Retina (tissue), 1 donor: ENCODE measurements at regions not wholly inside any gene's neighbourhood (a gene's known extent, or its start where the extent isn't known, plus 50 kb on each side); places are given as distances from the start of the nearest gene placed in this dataset.

Experiments
- DNase-seq: peaks from one replicate; pipeline ENCODE4 v3.0.0-alpha.2; 2016

DNA sequence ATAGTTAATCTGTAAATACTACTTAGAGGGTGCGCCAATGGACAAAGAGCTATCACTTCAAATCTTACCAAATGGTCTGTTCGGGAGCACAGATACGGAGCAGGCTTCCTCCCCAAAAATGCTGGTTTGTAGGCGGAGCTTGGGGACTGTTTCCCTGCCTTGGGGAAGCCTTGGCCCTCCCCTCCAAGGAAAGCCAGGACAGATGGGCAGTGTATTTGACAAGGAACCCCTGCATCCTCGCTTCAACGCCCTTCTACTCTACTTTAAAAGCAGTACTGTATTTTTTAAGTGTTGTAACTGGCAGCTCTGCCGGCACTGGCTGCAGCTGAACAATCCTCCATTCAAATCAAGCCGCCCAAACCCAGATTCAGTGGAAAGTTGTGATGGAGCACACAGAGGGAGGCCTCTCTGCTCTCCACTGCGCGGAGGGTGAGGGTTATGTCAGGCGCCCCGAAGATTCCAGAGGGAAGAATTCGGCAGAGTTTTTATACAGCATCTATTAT lies 83.1 kb upstream of the FNDC3B start:
- DNase-seq: peak; percentile 19

DNA sequence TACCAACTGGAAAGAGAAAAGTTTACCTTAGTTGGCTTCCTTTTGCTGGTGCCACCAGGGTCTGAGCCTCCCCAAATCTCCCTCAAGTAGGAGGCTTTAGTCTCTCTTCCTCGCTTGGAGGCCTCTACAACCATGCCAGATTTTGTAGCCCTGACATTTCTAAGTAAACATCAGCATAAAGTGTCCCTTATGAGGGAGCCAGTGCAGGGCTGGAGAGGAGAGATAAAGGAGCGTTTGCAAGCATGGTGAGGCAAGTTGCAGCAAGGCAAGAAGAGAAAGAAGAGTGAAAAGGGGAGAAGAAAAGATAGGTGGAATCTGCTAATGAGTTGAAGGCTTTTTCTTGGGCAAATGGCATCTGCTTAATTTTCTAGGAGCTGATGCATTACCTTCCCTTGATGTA lies 82.7 kb upstream of the FNDC3B start:
- DNase-seq: no peak

DNA sequence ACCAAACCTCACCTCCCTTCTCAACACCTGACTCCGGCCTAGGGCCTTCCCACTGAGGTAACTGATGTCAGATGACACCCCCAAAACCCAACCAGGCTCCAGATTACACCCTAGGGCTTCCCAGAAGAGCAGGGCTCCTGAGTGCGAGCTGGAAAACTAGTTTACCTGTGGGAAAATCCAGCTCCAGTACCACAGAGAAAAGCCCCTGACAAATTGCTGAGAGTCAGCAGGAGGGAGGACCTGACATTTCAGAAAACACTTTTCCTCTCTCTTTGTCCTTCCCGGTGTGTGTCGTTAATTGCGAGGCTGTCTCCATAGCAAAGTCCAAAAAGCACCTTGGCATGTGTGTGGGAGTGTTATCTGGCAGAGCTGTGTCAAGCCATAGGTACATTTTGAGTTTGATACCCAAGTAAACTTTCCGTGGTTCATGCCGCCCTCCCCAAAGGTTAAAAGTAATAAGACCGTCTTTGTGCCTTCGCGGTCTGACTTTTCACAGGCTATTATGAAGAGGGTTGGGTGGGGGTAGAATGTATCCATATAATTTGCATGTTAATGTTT lies 79.8 kb upstream of the FNDC3B start:
- no peak for DNase-seq

DNA sequence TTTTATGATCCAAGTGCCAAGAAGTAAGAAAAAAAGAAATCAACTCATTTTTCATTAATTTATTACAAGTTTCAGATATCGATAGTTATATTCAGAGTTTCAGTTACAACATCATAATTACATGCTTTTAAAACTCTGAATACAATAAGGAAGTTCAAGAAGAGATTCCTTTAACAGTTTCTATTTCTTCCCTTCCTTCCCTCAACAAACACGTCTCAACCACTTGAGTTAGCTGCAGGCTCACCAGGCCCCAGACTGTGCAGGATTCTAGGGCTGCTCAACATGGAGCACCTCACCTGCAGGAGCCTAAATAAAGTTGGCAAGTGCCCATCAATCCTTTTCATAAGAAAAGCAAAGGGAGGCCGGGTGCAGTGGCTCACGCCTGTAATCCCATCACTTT lies 79.2 kb upstream of the FNDC3B start:
- DNase-seq: no peak

DNA sequence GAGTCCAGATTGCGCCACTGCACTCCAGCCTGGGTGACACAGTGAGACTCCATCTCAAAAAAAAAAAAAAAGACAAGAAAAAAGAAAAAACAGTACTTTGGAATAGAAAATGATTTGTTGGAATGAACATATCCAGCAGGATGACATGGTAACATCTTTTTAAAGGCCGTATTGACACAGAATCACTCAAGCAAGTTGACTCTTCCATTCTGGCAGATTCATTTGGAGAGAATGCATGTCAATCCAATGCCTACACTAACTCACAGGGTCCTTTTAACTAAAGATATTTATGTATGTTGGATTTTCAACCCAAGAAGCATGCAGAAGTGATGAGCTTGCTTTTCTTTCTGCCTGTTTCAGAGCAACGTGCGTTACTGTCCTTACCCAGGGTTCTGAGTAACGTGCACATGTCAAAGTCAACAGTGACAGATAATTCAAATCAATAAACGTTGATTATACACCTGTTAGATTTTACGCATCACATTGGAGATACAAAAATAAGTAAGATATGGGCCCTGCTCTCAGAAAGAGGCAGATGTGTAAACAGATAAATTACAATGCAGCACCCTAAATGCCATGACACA lies 77.1 kb upstream of the FNDC3B start:
- DNase-seq: no peak

DNA sequence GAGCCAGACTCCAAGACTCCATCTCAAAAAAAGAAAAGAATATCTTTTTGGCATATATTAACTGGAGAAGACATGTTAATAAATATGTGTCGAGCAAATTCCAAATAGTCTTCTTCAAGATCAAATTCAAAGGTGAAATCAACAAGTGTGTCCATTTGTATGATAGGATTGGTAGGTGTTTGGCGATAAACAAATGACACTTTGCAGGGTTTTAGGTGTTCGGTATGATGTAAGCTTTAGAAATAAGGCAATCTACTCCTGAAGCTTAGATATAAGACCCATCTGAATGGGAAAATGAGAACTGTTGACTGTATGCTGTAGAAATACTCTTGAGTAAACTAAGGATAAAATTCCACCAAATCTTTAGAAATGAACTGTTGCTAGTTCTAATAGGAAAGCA lies 75.8 kb upstream of the FNDC3B start:
- DNase-seq: no peak

DNA sequence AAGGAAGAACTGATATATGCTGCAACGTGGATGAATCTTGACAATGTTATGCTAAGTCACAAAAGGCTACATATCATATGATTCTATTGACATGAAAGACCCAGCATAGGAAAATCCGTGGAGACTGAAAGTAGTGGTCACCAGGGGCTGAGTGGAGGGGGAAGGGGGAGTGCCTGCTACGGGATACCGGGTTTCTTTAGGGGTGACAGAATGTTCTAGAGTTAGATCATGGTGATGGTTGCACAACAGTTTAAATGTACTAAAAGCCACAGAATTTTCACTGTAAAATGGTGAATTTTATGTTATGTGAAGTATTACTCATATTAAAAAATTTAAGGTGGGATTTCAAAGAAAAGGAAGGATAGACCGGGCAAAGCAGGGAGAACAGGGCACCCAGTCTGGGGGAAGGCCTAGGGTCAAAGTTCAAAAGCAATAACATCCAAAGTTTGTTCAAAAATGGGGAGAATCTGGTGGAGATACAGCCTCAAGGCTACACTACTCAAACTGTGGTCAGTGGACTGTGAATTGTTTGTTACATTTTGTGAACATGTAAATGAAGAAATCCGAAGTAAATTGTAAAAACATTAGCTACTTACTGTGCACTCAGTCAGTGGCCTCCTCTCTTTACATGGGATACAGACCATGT lies 74.2 kb upstream of the FNDC3B start:
- DNase-seq: no peak

DNA sequence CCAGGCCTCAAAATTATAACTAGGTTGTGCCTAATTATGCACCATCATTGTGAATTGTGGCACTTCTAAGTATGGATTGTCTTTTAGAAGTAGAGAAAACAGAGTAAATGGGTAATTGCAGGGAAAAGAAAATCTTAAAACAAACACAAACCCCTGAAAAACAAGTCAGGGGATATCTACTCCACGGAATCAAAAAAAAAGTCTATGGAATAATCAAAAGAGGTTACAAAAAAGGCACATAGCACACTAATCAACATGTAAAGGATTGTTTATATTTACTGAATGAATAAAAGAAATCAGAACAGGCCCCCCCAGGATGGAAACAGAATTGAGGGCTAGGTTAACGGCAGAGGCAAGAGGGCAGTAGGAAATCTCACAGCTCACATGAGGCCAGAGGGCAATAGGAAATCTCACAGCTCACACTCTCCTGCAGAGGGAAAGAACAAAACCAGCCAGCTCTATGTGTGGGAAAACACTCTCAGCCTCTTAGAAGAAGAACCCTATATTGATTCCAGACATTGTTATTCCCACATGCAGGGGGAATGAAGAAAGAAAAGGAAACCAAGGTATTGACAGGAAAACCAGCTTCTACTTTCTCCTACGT lies 72.7 kb upstream of the FNDC3B start:
- no peak for DNase-seq

DNA sequence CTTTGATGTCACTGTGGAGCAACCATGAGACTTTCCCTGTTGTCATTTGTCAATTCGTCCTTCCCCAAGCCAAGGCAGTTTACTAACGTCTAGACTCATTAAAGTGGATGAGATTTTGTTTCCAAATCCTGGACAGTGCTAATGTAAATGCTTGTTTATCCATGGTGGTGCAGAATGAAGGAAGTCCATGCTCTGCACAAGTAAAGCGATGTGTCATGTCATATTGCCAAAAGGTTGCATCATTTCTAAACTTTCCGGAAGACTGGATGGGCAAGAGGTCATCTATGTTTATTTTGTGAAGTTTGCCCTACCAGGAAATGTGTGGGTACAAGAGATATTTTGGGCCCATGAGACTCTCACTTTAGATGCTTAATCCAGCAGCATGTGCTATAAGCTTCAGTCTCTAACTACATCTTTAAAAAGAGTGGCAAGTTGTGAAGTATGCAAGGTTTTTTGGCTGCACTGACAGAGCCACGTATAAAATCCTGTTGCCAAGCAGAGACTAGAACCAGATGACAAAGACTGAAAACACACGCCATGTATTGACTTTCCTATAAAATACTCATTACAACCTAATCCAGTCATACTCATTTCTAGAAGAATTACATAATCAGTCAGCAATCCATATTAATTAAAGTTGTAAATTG lies 72.1 kb upstream of the FNDC3B start:
- DNase-seq: no peak

DNA sequence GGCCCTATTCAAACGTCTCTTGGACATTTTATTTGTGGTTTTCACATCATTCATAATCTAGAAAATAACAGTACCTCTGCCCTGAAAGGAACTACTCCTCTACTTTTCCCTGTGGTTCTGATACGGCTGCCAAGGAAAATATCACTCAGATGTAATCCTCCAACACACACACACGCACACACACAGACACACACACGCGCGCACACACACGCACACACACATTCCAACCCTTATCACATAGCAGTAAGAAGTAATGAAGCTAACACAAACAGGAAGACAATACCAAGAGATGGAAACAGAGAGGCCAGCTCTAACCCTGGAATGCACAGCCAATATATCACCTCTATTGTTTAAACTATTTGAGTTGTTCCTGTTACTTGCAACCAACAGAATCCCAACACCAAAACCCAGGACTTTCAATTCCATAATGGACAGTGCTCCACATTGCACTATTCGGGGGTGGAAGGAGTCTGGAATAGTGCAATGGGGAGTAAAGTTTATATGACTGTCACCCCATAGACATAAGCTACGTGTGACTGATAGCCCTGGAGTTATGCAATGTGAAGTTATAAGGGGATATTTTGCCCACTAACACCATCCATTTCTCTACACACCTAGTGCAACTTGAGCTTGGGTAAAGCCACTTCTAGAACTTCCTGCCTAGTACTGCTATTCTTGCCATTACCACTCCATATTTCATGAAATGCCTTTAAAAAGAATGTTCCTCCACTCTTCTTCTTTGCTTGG lies 71.3 kb upstream of the FNDC3B start:
- no peak for DNase-seq

DNA sequence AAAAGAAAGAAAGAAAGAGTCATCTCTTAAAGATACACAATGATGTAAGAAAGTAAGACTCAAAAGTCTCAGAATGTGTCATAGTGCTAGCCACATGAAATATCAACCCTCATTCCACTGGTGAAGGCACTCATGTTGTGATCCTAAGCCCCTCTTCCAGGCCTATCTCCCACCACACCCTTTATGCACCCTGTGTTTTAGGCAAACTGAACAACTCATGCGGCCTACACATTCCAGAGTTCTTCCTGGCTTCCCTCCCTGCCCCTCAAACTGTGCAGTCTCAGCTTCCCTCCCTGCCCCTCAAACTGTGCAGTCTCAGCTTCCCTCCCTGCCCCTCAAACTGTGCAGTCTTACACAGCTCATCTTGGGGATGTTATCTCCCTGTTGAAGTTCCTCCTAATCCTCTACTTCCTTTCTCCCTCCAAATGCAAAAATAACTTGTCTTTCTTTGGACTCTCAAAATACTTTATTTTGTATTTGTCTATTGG lies 69.0 kb upstream of the FNDC3B start:
- DNase-seq: no peak

DNA sequence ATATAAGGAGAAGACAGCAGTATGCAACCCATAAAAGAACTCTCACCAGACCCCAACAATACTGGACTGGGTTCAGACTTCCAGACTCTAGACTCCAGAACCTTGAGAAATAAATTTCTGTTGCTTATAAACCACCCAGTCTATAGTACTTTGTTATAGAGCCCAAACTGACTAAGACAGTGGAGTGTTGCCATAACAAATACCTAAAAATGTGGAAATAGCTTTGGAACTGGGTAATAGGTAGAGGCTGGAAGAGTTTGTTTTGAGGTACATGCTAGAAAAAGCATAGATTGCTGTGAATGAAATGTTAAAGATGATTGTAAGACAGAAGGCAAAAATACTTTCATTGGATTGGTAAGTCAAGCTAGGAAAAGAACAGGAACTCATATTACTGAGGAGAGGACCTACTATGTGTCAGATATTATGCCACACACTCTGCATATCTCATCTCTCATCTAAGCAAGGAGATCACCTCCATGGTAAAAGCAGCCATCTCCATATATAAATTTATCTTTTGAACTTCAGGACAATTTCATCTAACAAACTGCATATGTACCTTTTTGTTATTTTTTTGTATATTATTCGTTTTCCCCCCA lies 67.4 kb upstream of the FNDC3B start:
- DNase-seq: no peak

DNA sequence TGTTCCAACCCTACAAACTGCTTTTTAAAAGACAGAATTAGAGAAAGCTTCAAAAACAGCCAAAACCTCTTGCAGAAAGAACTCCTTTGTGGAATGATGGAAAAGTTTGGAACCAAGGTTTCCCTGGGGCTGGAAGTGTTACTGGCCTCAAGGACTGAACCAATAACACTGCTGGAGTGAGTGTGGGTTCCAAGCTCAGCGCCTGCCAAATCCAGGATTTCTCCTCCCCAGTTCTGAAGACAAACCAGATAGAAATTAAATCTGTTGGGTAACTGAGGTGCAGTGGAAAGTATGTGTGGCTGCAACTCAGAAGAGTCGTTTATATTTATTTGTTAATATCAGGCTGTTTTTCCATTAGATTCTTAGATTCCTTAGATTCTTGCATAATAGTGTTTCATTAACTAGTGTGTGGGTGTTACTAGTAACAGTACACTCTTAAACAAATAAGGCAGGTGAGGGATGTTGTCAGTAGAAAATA lies 66.5 kb upstream of the FNDC3B start:
- DNase-seq: no peak

DNA sequence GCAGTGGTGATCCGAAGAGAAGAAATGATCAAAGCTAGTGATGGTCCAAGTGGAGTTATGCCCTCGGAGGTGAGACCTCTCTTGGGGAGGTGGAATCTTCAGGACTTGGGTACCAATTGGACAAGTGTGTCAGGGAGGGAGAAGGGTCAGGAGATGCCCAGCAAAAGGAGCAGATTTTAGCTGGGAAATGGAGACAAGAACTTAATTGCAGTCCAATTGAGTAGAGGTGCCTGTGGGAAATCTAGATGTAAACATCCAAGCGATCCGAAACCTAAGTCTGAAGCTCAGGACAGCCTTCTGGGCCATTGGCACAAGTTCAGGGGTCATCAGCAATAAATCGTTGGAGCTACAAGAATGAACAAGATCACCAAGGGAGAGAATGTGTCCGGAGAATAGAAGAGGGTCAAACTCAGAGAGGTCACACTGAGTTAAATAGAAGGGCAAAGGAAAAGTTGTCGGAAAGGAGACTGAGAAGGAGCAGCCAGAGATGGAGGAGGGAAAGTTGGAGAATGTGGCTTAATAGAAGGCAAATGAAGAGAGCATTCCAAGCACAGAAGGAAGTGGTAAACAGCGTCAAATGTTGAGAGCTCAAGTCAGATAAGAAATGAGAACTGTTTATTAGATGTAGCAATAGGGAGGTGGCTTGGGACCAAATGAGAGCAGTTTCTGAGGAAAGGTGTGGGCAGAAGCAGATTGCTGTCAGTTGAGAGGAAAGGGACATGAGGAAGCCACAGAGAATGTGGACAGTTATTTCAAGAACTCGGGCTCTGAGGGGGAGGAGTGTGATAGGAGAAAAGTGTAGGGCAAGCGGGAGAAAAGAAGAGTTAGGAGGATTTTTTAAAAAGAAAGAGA lies 64.2 kb upstream of the FNDC3B start:
- no peak for DNase-seq

DNA sequence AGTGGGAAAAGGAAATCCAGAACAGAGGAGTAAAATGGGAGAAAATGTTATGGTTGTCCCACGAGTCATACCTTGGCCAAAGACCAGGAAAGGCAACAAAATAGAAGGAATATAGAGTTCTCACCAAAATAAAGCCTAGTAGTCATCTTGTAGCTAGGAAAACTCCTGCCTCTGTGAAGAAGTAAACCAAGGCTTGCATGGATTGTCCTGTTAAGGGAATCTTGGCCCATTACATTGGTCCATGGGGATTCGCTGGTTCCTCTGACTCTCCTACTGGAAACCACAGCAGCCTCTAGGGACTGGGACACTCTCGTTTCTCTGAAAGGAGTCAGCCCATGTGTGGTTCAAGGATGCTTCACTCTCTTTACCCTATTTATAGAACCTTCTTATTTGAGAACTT lies 62.9 kb upstream of the FNDC3B start:
- no peak for DNase-seq

DNA sequence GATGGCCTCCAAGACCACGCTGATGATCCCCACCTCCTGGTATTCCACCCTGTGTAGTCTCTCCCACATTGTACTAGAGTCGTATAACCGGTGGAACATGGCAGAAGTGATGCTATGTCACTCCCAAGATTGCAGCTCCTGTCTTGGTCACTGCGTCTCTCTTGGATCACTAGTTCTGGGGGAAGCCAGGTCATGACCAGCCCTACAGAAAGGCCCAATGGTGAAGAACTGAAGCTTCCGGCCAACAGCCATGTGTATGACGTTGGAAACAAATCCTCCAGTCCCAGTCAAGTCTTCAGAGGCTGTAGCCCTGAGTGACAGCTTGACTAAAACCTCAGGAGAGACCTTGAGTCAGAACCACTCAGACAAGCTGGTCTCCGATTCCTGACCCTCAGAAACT lies 61.9 kb upstream of the FNDC3B start:
- no peak for DNase-seq

DNA sequence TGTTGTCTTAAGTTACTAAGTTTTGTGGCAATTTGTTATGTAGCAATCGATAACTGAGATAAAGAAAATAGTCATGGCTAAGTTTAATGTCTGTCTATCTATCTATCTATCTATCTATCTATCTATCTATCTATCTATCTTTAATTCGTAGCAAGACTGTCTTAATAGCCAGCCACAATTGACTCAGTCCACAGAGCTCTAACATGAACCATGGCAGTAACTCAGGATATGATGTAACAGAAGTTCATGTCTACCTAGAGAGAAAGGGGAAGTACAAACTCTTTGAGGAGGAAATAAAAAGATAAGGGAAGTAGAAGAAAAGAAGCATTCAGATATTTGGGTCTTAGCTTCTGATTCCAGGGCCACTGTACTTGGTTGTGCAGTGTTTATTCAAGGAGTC lies 61.5 kb upstream of the FNDC3B start:
- DNase-seq: no peak

DNA sequence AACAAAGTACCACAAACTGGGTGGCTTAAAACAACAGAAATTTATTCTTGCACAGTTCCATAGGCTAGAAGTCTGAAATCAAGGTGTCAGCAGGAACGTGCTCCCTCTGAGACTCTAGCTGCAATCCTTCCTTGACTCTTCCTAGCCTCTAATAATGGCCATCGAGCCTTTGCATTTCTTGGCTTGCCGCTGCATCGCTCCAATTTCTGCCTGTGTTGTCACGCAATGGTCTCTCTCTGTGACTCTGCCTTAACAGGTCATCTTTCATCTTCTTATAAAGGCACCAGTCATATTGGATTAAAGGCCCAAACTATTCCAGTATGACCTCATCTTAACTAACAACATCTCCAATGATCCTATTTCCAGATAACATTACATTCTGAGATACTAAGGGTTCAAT lies 61.0 kb upstream of the FNDC3B start:
- no peak for DNase-seq

DNA sequence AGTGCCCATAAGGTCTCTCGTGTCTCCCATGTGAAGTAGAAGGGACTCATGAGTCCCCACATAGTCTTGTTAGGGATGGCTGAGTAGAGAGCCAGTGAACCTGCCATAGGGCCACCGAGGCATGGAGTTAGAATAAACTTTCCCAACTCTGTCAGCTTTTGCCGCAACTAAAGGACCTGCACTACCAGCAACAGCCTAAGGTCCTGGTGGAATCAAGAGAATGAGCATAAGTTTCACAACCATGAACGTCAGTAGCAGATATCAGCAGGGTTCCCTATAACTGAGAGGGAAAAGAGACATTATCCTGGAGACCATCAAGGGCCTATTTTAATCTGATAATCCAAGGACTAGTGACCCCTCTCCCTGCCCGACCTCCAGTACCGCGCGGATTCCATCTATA lies 60.3 kb upstream of the FNDC3B start:
- no peak for DNase-seq

DNA sequence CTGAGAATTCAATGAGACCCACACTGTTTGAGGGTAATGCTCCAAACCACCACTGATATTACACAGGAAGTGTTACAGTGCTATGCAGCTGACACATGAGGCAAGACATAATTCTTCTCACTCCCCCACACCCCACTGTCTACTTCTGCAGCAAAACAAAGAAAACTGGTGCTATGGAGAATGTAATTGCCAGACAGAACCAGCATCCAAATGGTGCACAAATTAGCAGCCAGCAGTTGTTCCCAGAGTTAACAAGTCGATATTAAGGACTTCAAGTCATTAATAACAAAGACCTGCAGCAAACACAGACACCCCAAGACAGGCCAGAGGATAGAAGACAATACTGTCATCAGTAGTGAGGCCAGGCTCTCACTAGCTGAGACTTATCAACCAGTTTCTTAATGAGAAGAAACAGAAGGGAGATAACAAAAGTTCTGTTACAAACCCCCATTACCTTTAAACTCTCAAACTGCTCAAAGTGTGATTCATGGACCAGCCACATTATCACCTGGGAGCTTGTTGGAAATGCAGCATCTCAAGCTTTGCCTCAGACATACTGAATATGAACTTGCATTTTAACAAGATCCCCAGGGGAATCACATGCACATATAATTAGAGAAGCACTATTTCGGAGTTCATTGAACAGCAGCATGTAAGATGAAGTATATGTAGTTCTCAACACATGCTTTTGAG lies 58.7 kb upstream of the FNDC3B start:
- DNase-seq: no peak

DNA sequence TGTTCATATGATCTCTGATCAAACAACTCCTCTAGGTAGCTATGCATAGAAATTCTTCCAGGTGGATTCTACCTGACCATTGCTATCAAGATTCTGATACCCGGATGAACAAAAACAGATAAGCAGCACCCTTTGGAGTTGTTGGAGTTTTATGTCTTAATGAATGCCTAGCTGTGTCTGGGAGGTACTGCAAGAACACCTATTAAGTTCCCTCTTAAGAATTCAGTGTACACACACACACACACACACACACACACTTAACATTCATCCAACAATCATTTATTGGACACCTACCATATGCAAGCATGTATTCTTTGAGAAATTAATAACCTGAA lies 58.1 kb upstream of the FNDC3B start:
- no peak for DNase-seq
